ENCODE measurements at regions not wholly inside any gene's neighbourhood (a gene's known extent, or its start where the extent isn't known, plus 50 kb on each side); places are given as distances from the start of the nearest gene placed in this dataset.

- H3K4me1 ChIP-seq (ENCODE audit: insufficient read depth, low read length) = no peaks in the 10 kb centered on the region
- no peak overlapping the region for H3K9ac ChIP-seq (ENCODE audit: low read depth, low read length)
- H3K36me3 ChIP-seq (ENCODE audit: insufficient read depth, low read depth, low read length) = no peaks in the 10 kb centered on the region
- no peaks in the 10 kb centered on the region for H3K27me3 ChIP-seq (ENCODE audit: insufficient read depth, low read length)
- no peak overlapping the region for H3K4me3 ChIP-seq (ENCODE audit: low read length)
- no peak overlapping the region for H3K27ac ChIP-seq (ENCODE audit: low read length)
- no peaks in the 10 kb centered on the region for H3K9me3 ChIP-seq (ENCODE audit: insufficient read depth, low read depth, low read length)
These were observed 92.9 kb upstream of the THY1 start for GRCh38 chr11:119515771-119516400.

DNA sequence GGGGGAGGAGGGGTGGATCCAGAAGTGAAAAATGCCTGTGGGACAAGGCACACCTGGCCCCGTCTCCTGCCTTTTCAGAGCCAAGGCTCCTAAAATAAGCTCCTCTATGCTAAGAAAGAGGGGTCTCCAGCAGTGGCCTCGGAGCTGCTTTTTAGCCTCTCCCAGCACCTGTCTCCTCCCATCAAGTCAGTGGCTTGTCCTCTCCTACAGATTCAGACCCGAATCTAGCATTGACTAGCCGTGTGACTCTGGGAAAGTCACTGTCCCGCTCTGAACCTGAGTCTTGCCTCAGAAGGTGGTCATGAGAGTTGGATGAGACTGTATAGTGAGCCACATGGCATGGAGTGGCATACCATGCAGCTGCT lies 90.8 kb upstream of the THY1 start:
- H3K4me3 ChIP-seq (ENCODE audit: low read length) = no peak overlapping the region
- no peaks in the 10 kb centered on the region for H3K27me3 ChIP-seq (ENCODE audit: insufficient read depth, low read length)
- no peak overlapping the region for H3K9ac ChIP-seq (ENCODE audit: low read depth, low read length)
- no peaks in the 10 kb centered on the region for H3K4me1 ChIP-seq (ENCODE audit: insufficient read depth, low read length)
- H3K36me3 ChIP-seq (ENCODE audit: insufficient read depth, low read depth, low read length) = no peaks in the 10 kb centered on the region
- no peak overlapping the region for H3K27ac ChIP-seq (ENCODE audit: low read length)
- no peaks in the 10 kb centered on the region for H3K9me3 ChIP-seq (ENCODE audit: insufficient read depth, low read depth, low read length)

- Histone ChIP-seq H3K27me3 (ENCODE audit: insufficient read depth, low read length) (no peaks in the 10 kb centered on the region), H3K4me3 (ENCODE audit: low read length) (no peak overlapping the region), H3K9me3 (ENCODE audit: insufficient read depth, low read depth, low read length) (no peaks in the 10 kb centered on the region), H3K9ac (ENCODE audit: low read depth, low read length) (no peak overlapping the region), H3K27ac (ENCODE audit: low read length) (no peak overlapping the region), H3K4me1 (ENCODE audit: insufficient read depth, low read length) (no peaks in the 10 kb centered on the region), H3K36me3 (ENCODE audit: insufficient read depth, low read depth, low read length) (no peaks in the 10 kb centered on the region)
These were observed 90.3 kb upstream of the THY1 start for GRCh38 chr11:119513131-119513805.

- Histone ChIP-seq H3K27ac (ENCODE audit: low read length) (no peak overlapping the region), H3K9me3 (ENCODE audit: insufficient read depth, low read depth, low read length) (no peaks in the 10 kb centered on the region), H3K9ac (ENCODE audit: low read depth, low read length) (no peak overlapping the region), H3K4me3 (ENCODE audit: low read length) (no peak overlapping the region), H3K4me1 (ENCODE audit: insufficient read depth, low read length) (no peaks in the 10 kb centered on the region), H3K36me3 (ENCODE audit: insufficient read depth, low read depth, low read length) (no peaks in the 10 kb centered on the region), H3K27me3 (ENCODE audit: insufficient read depth, low read length) (no peaks in the 10 kb centered on the region)
These were observed 89.4 kb upstream of the THY1 start for GRCh38 chr11:119512369-119512768.

GRCh38 chr11:119511614-119512306 lies 88.8 kb upstream of the THY1 start:
- no peaks in the 10 kb centered on the region for H3K4me1 ChIP-seq (ENCODE audit: insufficient read depth, low read length)
- H3K9me3 ChIP-seq (ENCODE audit: insufficient read depth, low read depth, low read length) = no peaks in the 10 kb centered on the region
- no peak overlapping the region for H3K9ac ChIP-seq (ENCODE audit: low read depth, low read length)
- no peak overlapping the region for H3K27ac ChIP-seq (ENCODE audit: low read length)
- H3K36me3 ChIP-seq (ENCODE audit: insufficient read depth, low read depth, low read length) = no peaks in the 10 kb centered on the region
- no peaks in the 10 kb centered on the region for H3K27me3 ChIP-seq (ENCODE audit: insufficient read depth, low read length)
- no peak overlapping the region for H3K4me3 ChIP-seq (ENCODE audit: low read length)

DNA sequence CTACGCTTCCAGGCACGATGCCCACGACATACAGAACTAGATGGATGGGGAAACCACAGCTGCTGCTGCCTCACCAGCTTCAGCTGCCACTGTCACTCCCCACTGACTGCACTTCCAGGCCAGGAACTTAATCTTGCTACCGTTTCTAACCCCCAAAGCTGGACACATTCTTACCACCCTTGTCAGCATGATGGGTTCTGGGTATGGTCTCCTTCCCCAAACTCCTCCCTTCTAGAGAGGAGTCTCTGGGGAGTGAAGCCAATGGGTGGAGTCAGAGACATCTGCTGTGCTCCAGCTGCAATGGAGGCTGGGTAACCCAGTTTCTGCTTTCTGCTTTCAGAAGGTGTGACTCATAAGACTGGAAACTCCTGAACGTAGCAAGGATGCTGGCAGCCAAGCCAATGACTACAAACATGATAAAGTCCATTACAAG lies 87.0 kb upstream of the THY1 start:
- Histone ChIP-seq H3K27ac (ENCODE audit: low read length) (no peak overlapping the region), H3K9ac (ENCODE audit: low read depth, low read length) (no peak overlapping the region), H3K27me3 (ENCODE audit: insufficient read depth, low read length) (no peaks in the 10 kb centered on the region), H3K4me3 (ENCODE audit: low read length) (no peak overlapping the region), H3K9me3 (ENCODE audit: insufficient read depth, low read depth, low read length) (no peaks in the 10 kb centered on the region), H3K4me1 (ENCODE audit: insufficient read depth, low read length) (no peaks in the 10 kb centered on the region), H3K36me3 (ENCODE audit: insufficient read depth, low read depth, low read length) (no peaks in the 10 kb centered on the region)

GRCh38 chr11:119509282-119509841 lies 86.4 kb upstream of the THY1 start:
- Histone ChIP-seq H3K9ac (ENCODE audit: low read depth, low read length) (no peak overlapping the region), H3K4me3 (ENCODE audit: low read length) (no peak overlapping the region), H3K4me1 (ENCODE audit: insufficient read depth, low read length) (no peaks in the 10 kb centered on the region), H3K27me3 (ENCODE audit: insufficient read depth, low read length) (no peaks in the 10 kb centered on the region), H3K9me3 (ENCODE audit: insufficient read depth, low read depth, low read length) (no peaks in the 10 kb centered on the region), H3K27ac (ENCODE audit: low read length) (no peak overlapping the region), H3K36me3 (ENCODE audit: insufficient read depth, low read depth, low read length) (no peaks in the 10 kb centered on the region)

GRCh38 chr11:119506436-119506835 lies 83.5 kb upstream of the THY1 start:
- Histone ChIP-seq H3K4me1 (ENCODE audit: insufficient read depth, low read length) (peaks cover 5% of the 10 kb centered on the region; the same call in 1 of the 2 replicates), H3K4me3 (ENCODE audit: low read length) (no peak overlapping the region), H3K27me3 (ENCODE audit: insufficient read depth, low read length) (no peaks in the 10 kb centered on the region), H3K9me3 (ENCODE audit: insufficient read depth, low read depth, low read length) (no peaks in the 10 kb centered on the region), H3K27ac (ENCODE audit: low read length) (no peak overlapping the region), H3K36me3 (ENCODE audit: insufficient read depth, low read depth, low read length) (no peaks in the 10 kb centered on the region), H3K9ac (ENCODE audit: low read depth, low read length) (no peak overlapping the region)

- Histone ChIP-seq H3K9ac (ENCODE audit: low read depth, low read length) (no peak overlapping the region), H3K9me3 (ENCODE audit: insufficient read depth, low read depth, low read length) (no peaks in the 10 kb centered on the region), H3K27ac (ENCODE audit: low read length) (no peak overlapping the region), H3K4me3 (ENCODE audit: low read length) (no peak overlapping the region), H3K27me3 (ENCODE audit: insufficient read depth, low read length) (no peaks in the 10 kb centered on the region), H3K36me3 (ENCODE audit: insufficient read depth, low read depth, low read length) (no peaks in the 10 kb centered on the region), H3K4me1 (ENCODE audit: insufficient read depth, low read length) (peaks cover 6% of the 10 kb centered on the region; the same call in 1 of the 2 replicates)
These were observed 82.9 kb upstream of the THY1 start for GRCh38 chr11:119505861-119506260.

GRCh38 chr11:119505071-119505470 lies 82.1 kb upstream of the THY1 start:
- H3K9ac ChIP-seq (ENCODE audit: low read depth, low read length) = no peak overlapping the region
- peaks cover 6% of the 10 kb centered on the region; the same call in 1 of the 2 replicates for H3K4me1 ChIP-seq (ENCODE audit: insufficient read depth, low read length)
- H3K9me3 ChIP-seq (ENCODE audit: insufficient read depth, low read depth, low read length) = no peaks in the 10 kb centered on the region
- no peak overlapping the region for H3K4me3 ChIP-seq (ENCODE audit: low read length)
- no peaks in the 10 kb centered on the region for H3K36me3 ChIP-seq (ENCODE audit: insufficient read depth, low read depth, low read length)
- no peaks in the 10 kb centered on the region for H3K27me3 ChIP-seq (ENCODE audit: insufficient read depth, low read length)
- no peak overlapping the region for H3K27ac ChIP-seq (ENCODE audit: low read length)

- Histone ChIP-seq H3K9me3 (ENCODE audit: insufficient read depth, low read depth, low read length) (no peaks in the 10 kb centered on the region), H3K27me3 (ENCODE audit: insufficient read depth, low read length) (no peaks in the 10 kb centered on the region; the same call in 1 of the 2 replicates), H3K36me3 (ENCODE audit: insufficient read depth, low read depth, low read length) (no peaks in the 10 kb centered on the region), H3K27ac (ENCODE audit: low read length) (no peak overlapping the region), H3K9ac (ENCODE audit: low read depth, low read length) (no peak overlapping the region), H3K4me3 (ENCODE audit: low read length) (no peak overlapping the region), H3K4me1 (ENCODE audit: insufficient read depth, low read length) (peaks cover 6% of the 10 kb centered on the region; the same call in 1 of the 2 replicates)
These were observed 81.4 kb upstream of the THY1 start for GRCh38 chr11:119504371-119504770.

All from iPS-20b (cell line).